DOHH2 (cell line): ENCODE measurements at regions not wholly inside any gene's neighbourhood (a gene's known extent, or its start where the extent isn't known, plus 50 kb on each side); places are given as distances from the start of the nearest gene placed in this dataset.

Experiments used
- H3F3A ChIP-seq: fragments of 200-600 bp; sonication (generic), shearing (Covaris generic); 2 replicates; pipeline ENCODE4 v1.6.0; 2016; ENCODE audit warnings: antibody characterized with exemption, mild to moderate bottlenecking; ENCODE audit not compliant: control insufficient read depth, insufficient read depth
- H3K27ac ChIP-seq: fragments of 200-600 bp; sonication (generic); 2 replicates; pipeline ENCODE4 v1.5.1; 2014; ENCODE audit warnings: low read depth, mild to moderate bottlenecking, low read length, moderate library complexity
- H3K27me3 ChIP-seq: fragments of 200-600 bp; sonication (generic); 2 replicates; pipeline ENCODE4 v1.6.1; 2014; ENCODE audit warnings: mild to moderate bottlenecking, low read length, mixed read lengths; ENCODE audit not compliant: control insufficient read depth
- H3K36me3 ChIP-seq: fragments of 200-600 bp; sonication (generic); 2 replicates; pipeline ENCODE4 v1.6.1; 2014; ENCODE audit warnings: mild to moderate bottlenecking, low read length, moderate library complexity, mixed read lengths; ENCODE audit not compliant: control insufficient read depth
- H3K4me1 ChIP-seq: fragments of 200-600 bp; sonication (generic); 2 replicates; pipeline ENCODE4 v1.6.1; 2014; ENCODE audit warnings: mild to moderate bottlenecking, low read length, mixed read lengths; ENCODE audit not compliant: control insufficient read depth
- H3K4me2 ChIP-seq: fragments of 200-600 bp; sonication (generic); 2 replicates; pipeline ENCODE4 v1.6.0; 2014; ENCODE audit warnings: mild to moderate bottlenecking, low read length, moderate library complexity
- H3K4me3 ChIP-seq: fragments of 200-600 bp; sonication (generic); 2 replicates; pipeline ENCODE4 v1.5.1; 2014; ENCODE audit warnings: mild to moderate bottlenecking, low read length, mixed read lengths
- H3K79me2 ChIP-seq: fragments of 200-600 bp; sonication (generic); 2 replicates; pipeline ENCODE4 v1.6.1; 2014; ENCODE audit warnings: mild to moderate bottlenecking, low read length, mixed read lengths; ENCODE audit not compliant: control insufficient read depth
- H3K9me2 ChIP-seq: fragments of 200-600 bp; sonication (generic); replicated peaks from 2 replicates; pipeline ENCODE4 v1.6.1; 2014; ENCODE audit warnings: mild to moderate bottlenecking, low read length, mixed read lengths; ENCODE audit not compliant: control insufficient read depth
- H3K9me3 ChIP-seq: fragments of 200-600 bp; sonication (generic); 2 replicates; pipeline ENCODE4 v1.6.1; 2014; ENCODE audit warnings: antibody characterized with exemption, low read length, mixed read lengths; ENCODE audit not compliant: control insufficient read depth, insufficient read depth
- H4K20me1 ChIP-seq: fragments of 200-600 bp; sonication (generic); 2 replicates; pipeline ENCODE4 v1.6.0; 2014; ENCODE audit warnings: low read depth, mild to moderate bottlenecking, antibody characterized with exemption, low read length, moderate library complexity; ENCODE audit not compliant: control insufficient read depth, insufficient read depth
- EZH2phosphoT487 ChIP-seq: fragments of 200-600 bp; sonication (generic); IDR thresholded peaks from 2 replicates; pipeline ENCODE4 v1.6.1; 2017; ENCODE audit warnings: borderline replicate concordance, mild to moderate bottlenecking, antibody characterized with exemption, low read length, moderate library complexity, mixed read lengths
- TF ChIP-seq, protein P1 (sequence below): fragments of 200-600 bp; sonication (generic); IDR thresholded peaks from one replicate; pipeline ENCODE4 v1.5.1; 2014; ENCODE audit warnings: antibody characterized with exemption, mild to moderate bottlenecking, low read depth, low read length; ENCODE audit not compliant: poor library complexity, severe bottlenecking

- Histone ChIP-seq H3K4me3 (no peak overlapping the region), H3K9me2 (no peaks in the 10 kb centered on the region), H3K9me3 (no peaks in the 10 kb centered on the region), H3K79me2 (no peaks in the 10 kb centered on the region), H3K27me3 (no peaks in the 10 kb centered on the region), H3K36me3 (no peaks in the 10 kb centered on the region), H3K4me2 (no peak overlapping the region), H3K27ac (no peak overlapping the region), H3F3A (no peaks in the 10 kb centered on the region), H4K20me1 (no peaks in the 10 kb centered on the region), H3K4me1 (no peaks in the 10 kb centered on the region)
- TF ChIP-seq, protein P1, sequence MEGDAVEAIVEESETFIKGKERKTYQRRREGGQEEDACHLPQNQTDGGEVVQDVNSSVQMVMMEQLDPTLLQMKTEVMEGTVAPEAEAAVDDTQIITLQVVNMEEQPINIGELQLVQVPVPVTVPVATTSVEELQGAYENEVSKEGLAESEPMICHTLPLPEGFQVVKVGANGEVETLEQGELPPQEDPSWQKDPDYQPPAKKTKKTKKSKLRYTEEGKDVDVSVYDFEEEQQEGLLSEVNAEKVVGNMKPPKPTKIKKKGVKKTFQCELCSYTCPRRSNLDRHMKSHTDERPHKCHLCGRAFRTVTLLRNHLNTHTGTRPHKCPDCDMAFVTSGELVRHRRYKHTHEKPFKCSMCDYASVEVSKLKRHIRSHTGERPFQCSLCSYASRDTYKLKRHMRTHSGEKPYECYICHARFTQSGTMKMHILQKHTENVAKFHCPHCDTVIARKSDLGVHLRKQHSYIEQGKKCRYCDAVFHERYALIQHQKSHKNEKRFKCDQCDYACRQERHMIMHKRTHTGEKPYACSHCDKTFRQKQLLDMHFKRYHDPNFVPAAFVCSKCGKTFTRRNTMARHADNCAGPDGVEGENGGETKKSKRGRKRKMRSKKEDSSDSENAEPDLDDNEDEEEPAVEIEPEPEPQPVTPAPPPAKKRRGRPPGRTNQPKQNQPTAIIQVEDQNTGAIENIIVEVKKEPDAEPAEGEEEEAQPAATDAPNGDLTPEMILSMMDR, result no peak
- no peak for TF ChIP-seq EZH2phosphoT487
These were observed 1981.7 kb upstream of the NUDT12 start for GRCh38 chr5:105544300-105544699.

DNA sequence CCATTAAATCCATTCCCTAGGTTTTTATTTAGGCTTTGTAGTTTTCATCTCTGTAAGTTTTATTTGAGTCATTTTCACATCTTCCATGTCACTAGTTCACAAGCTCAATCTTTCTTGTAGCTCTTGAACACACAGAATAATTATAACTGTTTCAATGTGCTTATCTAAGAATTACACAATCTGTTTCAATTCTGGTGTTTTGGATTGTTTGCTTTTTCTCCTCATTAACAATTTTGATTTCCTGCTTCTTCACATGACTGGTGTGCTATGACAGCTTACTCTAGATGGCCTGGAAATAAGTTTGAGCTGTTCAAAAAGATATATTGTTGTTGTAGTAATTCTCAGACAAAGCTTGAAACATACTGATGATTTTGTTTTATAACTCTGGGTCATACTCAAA lies 1974.1 kb upstream of the NUDT12 start:
- Histone ChIP-seq H3K36me3 (no peaks in the 10 kb centered on the region), H3K9me3 (no peaks in the 10 kb centered on the region), H3K4me3 (no peak overlapping the region), H3K9me2 (no peaks in the 10 kb centered on the region), H3K79me2 (no peaks in the 10 kb centered on the region), H3F3A (no peaks in the 10 kb centered on the region), H4K20me1 (no peaks in the 10 kb centered on the region), H3K4me1 (no peaks in the 10 kb centered on the region), H3K27ac (no peak overlapping the region), H3K4me2 (no peak overlapping the region), H3K27me3 (no peaks in the 10 kb centered on the region)
- TF ChIP-seq EZH2phosphoT487, result no peak
- TF ChIP-seq, protein P1, result no peak

- no peaks in the 10 kb centered on the region for H3K4me1 ChIP-seq
- no peaks in the 10 kb centered on the region for H3K27me3 ChIP-seq
- no peaks in the 10 kb centered on the region for H3K36me3 ChIP-seq
- no peak for TF ChIP-seq EZH2phosphoT487
- TF ChIP-seq, protein P1, result no peak
- no peaks in the 10 kb centered on the region for H3F3A ChIP-seq
- no peak overlapping the region for H3K4me2 ChIP-seq
- no peaks in the 10 kb centered on the region for H3K79me2 ChIP-seq
- no peaks in the 10 kb centered on the region for H4K20me1 ChIP-seq
- H3K9me3 ChIP-seq, result no peaks in the 10 kb centered on the region
- no peak overlapping the region for H3K27ac ChIP-seq
- H3K9me2 ChIP-seq, result no peaks in the 10 kb centered on the region
- H3K4me3 ChIP-seq, result no peak overlapping the region
These were observed 1968.2 kb upstream of the NUDT12 start for GRCh38 chr5:105530716-105531261.

- no peaks in the 10 kb centered on the region for H3K27me3 ChIP-seq
- H3K9me3 ChIP-seq, result no peaks in the 10 kb centered on the region
- no peaks in the 10 kb centered on the region for H3K36me3 ChIP-seq
- H3K9me2 ChIP-seq, result no peaks in the 10 kb centered on the region
- H4K20me1 ChIP-seq, result no peaks in the 10 kb centered on the region
- H3K4me1 ChIP-seq, result no peaks in the 10 kb centered on the region
- H3K79me2 ChIP-seq, result no peaks in the 10 kb centered on the region
- no peaks in the 10 kb centered on the region for H3F3A ChIP-seq
- no peak overlapping the region for H3K4me2 ChIP-seq
- H3K4me3 ChIP-seq, result no peak overlapping the region
- H3K27ac ChIP-seq, result no peak overlapping the region
- TF ChIP-seq EZH2phosphoT487, result no peak
- TF ChIP-seq, protein P1, result no peak
These were observed 1967.3 kb upstream of the NUDT12 start for GRCh38 chr5:105529851-105530250.
